ENCODE measurements at regions not wholly inside any gene's neighbourhood (a gene's known extent, or its start where the extent isn't known, plus 50 kb on each side); places are given as distances from the start of the nearest gene placed in this dataset.

- Mint-ChIP-seq H3K4me3 (no peak overlapping the region), H3K4me1 (no peaks in the 10 kb centered on the region), H3K27me3 (peaks cover 11% of the 10 kb centered on the region), H3K27ac (no peak overlapping the region), H3K9me3 (no peaks in the 10 kb centered on the region), H3K36me3 (ENCODE audit: low read depth) (no peaks in the 10 kb centered on the region)
- no peak for DNase-seq
- CTCF ChIA-PET = no interaction called here
- POLR2A ChIA-PET = no interaction called here
Measured at GRCh38 chr7:26916336-26916735, 51.9 kb upstream of the SKAP2 start.
